ENCODE measurements at regions not wholly inside any gene's neighbourhood (a gene's known extent, or its start where the extent isn't known, plus 50 kb on each side); places are given as distances from the start of the nearest gene placed in this dataset.

DNA sequence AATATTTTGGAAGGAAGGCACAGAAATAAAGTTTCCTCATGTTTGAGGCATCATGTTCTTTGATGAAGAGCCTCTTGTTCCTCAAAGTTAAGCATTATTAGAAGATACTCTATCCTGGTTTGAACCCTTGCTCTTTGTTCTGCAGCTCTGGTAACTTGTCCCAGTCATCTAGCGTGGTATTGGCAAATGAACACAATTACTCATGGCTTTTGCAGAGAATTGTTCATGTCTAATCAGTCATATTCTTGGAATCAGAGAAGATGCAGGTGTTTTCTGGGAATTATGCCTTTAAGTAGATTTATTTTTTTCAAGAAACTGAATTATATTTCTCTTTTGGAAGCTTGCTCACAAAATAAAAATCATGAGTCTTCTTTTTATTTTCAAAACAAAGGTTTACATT, 52.9 kb upstream of the HPGDS start:
- Histone ChIP-seq H3K9me3 (no peaks in the 10 kb centered on the region), H3K27ac (no peak overlapping the region), H3K4me1 (replicated peaks) (no peaks in the 10 kb centered on the region), H3K36me3 (no peaks in the 10 kb centered on the region), H3K27me3 (replicated peaks; ENCODE audit: insufficient read depth) (no peaks in the 10 kb centered on the region), H3K4me3 (no peak overlapping the region)
- 71% methylated on average over 1 of the region's 1 CpG for WGBS
- DNase-seq (ENCODE audit: low spot score): no peak
- intact Hi-C loops (cut with DNase I): loop anchor here (10.0 kb wide), 1 partner anchor 91 kb away; no protein-coding TSS in a partner anchor
- TF ChIP-seq POLR2A (IDR thresholded peaks at IDR 0.05): no peak
- TF ChIP-seq POLR2AphosphoS5 (IDR thresholded peaks at IDR 0.05): no peak
- TF ChIP-seq, protein P1, sequence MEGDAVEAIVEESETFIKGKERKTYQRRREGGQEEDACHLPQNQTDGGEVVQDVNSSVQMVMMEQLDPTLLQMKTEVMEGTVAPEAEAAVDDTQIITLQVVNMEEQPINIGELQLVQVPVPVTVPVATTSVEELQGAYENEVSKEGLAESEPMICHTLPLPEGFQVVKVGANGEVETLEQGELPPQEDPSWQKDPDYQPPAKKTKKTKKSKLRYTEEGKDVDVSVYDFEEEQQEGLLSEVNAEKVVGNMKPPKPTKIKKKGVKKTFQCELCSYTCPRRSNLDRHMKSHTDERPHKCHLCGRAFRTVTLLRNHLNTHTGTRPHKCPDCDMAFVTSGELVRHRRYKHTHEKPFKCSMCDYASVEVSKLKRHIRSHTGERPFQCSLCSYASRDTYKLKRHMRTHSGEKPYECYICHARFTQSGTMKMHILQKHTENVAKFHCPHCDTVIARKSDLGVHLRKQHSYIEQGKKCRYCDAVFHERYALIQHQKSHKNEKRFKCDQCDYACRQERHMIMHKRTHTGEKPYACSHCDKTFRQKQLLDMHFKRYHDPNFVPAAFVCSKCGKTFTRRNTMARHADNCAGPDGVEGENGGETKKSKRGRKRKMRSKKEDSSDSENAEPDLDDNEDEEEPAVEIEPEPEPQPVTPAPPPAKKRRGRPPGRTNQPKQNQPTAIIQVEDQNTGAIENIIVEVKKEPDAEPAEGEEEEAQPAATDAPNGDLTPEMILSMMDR (IDR thresholded peaks at IDR 0.05): no peak

DNA sequence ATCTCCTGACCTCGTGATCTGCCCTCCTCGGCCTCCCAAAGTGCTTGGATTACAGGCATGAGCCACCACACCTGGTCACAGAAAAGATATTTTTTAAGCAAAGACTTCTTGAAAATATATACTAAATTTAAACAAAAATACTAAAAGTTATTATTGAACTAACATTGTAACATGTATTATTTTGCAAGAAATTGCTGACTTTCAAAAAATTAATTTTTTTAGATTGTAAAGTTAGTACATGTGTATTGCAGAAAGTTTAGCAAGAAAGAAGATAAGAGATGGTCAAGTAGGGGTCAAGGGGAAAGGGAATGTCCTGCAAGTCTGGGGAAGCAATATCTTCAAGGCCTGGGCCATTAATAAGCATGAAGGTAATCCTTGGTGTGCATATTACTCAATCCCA, 54.3 kb upstream of the HPGDS start:
- 94% methylated on average over 2 of the region's 2 CpGs for WGBS
- no peak overlapping the region for H3K27ac ChIP-seq
- intact Hi-C loops (cut with DNase I): loop anchor here (10.0 kb wide), 1 partner anchor 92 kb away; no protein-coding TSS in a partner anchor
- no peaks in the 10 kb centered on the region for H3K27me3 ChIP-seq (replicated peaks; ENCODE audit: insufficient read depth)
- H3K4me1 ChIP-seq (replicated peaks): no peaks in the 10 kb centered on the region
- TF ChIP-seq, protein P1 (IDR thresholded peaks at IDR 0.05): no peak
- TF ChIP-seq POLR2AphosphoS5 (IDR thresholded peaks at IDR 0.05) (no peak), POLR2A (IDR thresholded peaks at IDR 0.05) (no peak)
- no peak for DNase-seq (ENCODE audit: low spot score)
- H3K36me3 ChIP-seq: no peaks in the 10 kb centered on the region
- no peak overlapping the region for H3K4me3 ChIP-seq
- H3K9me3 ChIP-seq: no peaks in the 10 kb centered on the region

DNA sequence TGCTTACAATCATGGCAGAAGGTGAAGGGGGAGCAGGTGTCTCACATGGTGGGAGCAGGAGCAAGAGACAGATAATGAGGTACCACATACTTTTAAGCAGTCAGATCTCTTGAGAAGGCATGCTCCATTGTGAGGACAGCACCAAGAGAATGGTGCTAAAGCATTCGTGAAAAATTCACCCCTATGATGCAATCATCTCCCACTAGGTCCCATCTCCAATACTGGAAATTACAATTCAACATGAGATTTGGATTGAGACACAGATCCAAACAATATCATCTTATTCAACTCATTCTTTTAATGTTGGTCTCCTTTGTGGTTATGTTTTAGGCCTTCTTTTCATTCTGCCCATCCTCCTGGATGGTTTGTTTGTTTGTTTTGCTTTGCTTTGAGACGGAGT, 54.1 kb upstream of the PDLIM5 start:
- 68% methylated on average over 2 of the region's 2 CpGs for WGBS
- H3K27ac ChIP-seq: no peak overlapping the region
- H3K9me3 ChIP-seq: no peaks in the 10 kb centered on the region
- DNase-seq (ENCODE audit: low spot score): no peak
- intact Hi-C loops (cut with DNase I): loop anchor here (10.0 kb wide), 1 partner anchor 93 kb away; no protein-coding TSS in a partner anchor
- H3K4me1 ChIP-seq (replicated peaks): no peaks in the 10 kb centered on the region
- H3K36me3 ChIP-seq: no peaks in the 10 kb centered on the region
- no peak overlapping the region for H3K4me3 ChIP-seq
- TF ChIP-seq, protein P1 (IDR thresholded peaks at IDR 0.05): no peak
- no peak for TF ChIP-seq POLR2AphosphoS5 (IDR thresholded peaks at IDR 0.05)
- no peak for TF ChIP-seq POLR2A (IDR thresholded peaks at IDR 0.05)
- H3K27me3 ChIP-seq (replicated peaks; ENCODE audit: insufficient read depth): no peaks in the 10 kb centered on the region

GRCh38 chr4:94399277-94399676, 52.5 kb upstream of the PDLIM5 start:
- TF ChIP-seq, protein P1 (IDR thresholded peaks at IDR 0.05): no peak
- TF ChIP-seq POLR2A (IDR thresholded peaks at IDR 0.05) (no peak), POLR2AphosphoS5 (IDR thresholded peaks at IDR 0.05) (no peak)
- Histone ChIP-seq H3K27me3 (replicated peaks; ENCODE audit: insufficient read depth) (no peaks in the 10 kb centered on the region), H3K4me1 (replicated peaks) (no peaks in the 10 kb centered on the region), H3K36me3 (no peaks in the 10 kb centered on the region), H3K4me3 (no peak overlapping the region), H3K27ac (no peak overlapping the region), H3K9me3 (no peaks in the 10 kb centered on the region)
- WGBS: 89% methylated on average over 2 of the region's 2 CpGs
- intact Hi-C loops (cut with DNase I): loop anchor here (10.0 kb wide), 1 partner anchor 94 kb away; no protein-coding TSS in a partner anchor
- no peak for DNase-seq (ENCODE audit: low spot score)

DNA sequence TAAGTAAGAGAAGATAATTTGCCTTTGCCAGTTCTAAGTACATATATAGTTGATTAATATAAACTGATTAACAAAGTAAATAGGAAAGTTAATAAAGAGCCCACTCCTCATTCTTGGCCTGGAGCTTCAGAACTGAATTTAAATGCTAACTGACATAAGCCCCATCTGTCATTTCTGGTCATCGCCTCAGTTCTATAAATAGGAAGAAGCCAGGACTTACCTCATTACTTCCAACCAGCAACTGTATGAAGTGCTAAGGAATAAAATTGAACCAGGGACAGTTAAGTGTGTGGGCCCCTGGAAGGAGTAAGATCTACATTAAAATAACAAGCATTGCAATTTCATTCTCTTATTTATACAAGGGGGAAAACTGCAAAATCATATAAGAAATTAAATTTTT, 52.0 kb upstream of the PDLIM5 start:
- WGBS: 84% methylated on average over 1 of the region's 1 CpG

More for the DNA sequence above, 52.0 kb upstream of the PDLIM5 start:
- intact Hi-C loops (cut with DNase I): loop anchor here (10.0 kb wide), 2 partner anchors 95 to 335 kb away; no protein-coding TSS in a partner anchor
- Histone ChIP-seq H3K4me1 (replicated peaks) (no peaks in the 10 kb centered on the region), H3K36me3 (no peaks in the 10 kb centered on the region), H3K9me3 (no peaks in the 10 kb centered on the region), H3K4me3 (no peak overlapping the region), H3K27me3 (replicated peaks; ENCODE audit: insufficient read depth) (no peaks in the 10 kb centered on the region), H3K27ac (no peak overlapping the region)
- TF ChIP-seq POLR2A (IDR thresholded peaks at IDR 0.05): no peak
- TF ChIP-seq, protein P1 (IDR thresholded peaks at IDR 0.05): no peak
- no peak for TF ChIP-seq POLR2AphosphoS5 (IDR thresholded peaks at IDR 0.05)
- DNase-seq (ENCODE audit: low spot score): no peak
